HEK293 (cell line): ENCODE measurements at regions not wholly inside any gene's neighbourhood (a gene's known extent, or its start where the extent isn't known, plus 50 kb on each side); places are given as distances from the start of the nearest gene placed in this dataset.

Source experiments
- CTCF ChIA-PET: fragments of 350-600 bp; formaldehyde crosslinking; extraction: SDS; loops from one replicate; lab custom pipeline; 2021; ENCODE audit warnings: antibody characterized with exemption; lab: Yijun Ruan, JAX
- POLR2A ChIA-PET: fragments of 300-600 bp; formaldehyde crosslinking; extraction: SDS; loops from one replicate; lab custom pipeline; 2020; ENCODE audit warnings: antibody characterized with exemption, inconsistent platforms; lab: Yijun Ruan, JAX
- H3K27ac ChIP-seq: fragments of 200-500 bp; sonication (Bioruptor generic); 2 replicates; pipeline ENCODE4 v1.5.1; 2014; ENCODE audit warnings: low read depth, low read length, control low read depth, inconsistent platforms; ENCODE audit errors: extremely low read depth
- H3K36me3 ChIP-seq, 2 experiments: fragments of 200-500 bp in 1 of 2; sonication (Bioruptor generic) in 1 of 2; 1 replicate in 1 of 2; 2 replicates in 1 of 2; pipeline ENCODE4 v1.5.1; 2014 to 2017; ENCODE audit warnings: inconsistent platforms in 2 of 2, low read length in 2 of 2; ENCODE audit not compliant: control insufficient read depth in 2 of 2, insufficient read depth in 1 of 2
- H3K4me1 ChIP-seq: fragments of 200-500 bp; sonication (Bioruptor generic); 2 replicates; pipeline ENCODE4 v1.5.1; 2014; ENCODE audit warnings: mild to moderate bottlenecking, low read length, inconsistent platforms; ENCODE audit not compliant: control insufficient read depth, insufficient read depth
- H3K4me3 ChIP-seq: 2 replicates; pipeline ENCODE4 v1.5.1; 2011; ENCODE audit warnings: low read depth, mild to moderate bottlenecking, control low read depth, low read length, moderate library complexity
- H3K9me3 ChIP-seq: fragments of 200-500 bp; sonication (Bioruptor generic); 2 replicates; pipeline ENCODE4 v1.5.1; 2014; ENCODE audit warnings: low read depth, low read length, inconsistent platforms; ENCODE audit not compliant: control insufficient read depth, insufficient read depth
- BCL11B ChIP-seq: fragments of 450-650 bp; formaldehyde crosslinking; IDR thresholded peaks from 2 replicates; pipeline ENCODE4 v1.5.1; 2016; ENCODE audit warnings: low read depth, missing biosample characterization, missing genetic modification characterization
- KLF1 ChIP-seq: fragments of 450-650 bp; formaldehyde crosslinking; IDR thresholded peaks from 2 replicates; pipeline ENCODE4 v1.5.1; 2016; ENCODE audit warnings: missing biosample characterization, missing genetic modification characterization
- OVOL3 ChIP-seq: fragments of 450-650 bp; formaldehyde crosslinking; IDR thresholded peaks from 2 replicates; pipeline ENCODE4 v1.5.1; 2016; ENCODE audit warnings: missing biosample characterization, missing genetic modification characterization
- ZNF184 ChIP-seq: fragments of 450-650 bp; IDR thresholded peaks from 2 replicates; pipeline ENCODE4 v1.5.1; 2018; ENCODE audit warnings: missing biosample characterization, mild to moderate bottlenecking, missing genetic modification characterization
- ZNF354C ChIP-seq: fragments of 450-650 bp; formaldehyde crosslinking; IDR thresholded peaks from 2 replicates; pipeline ENCODE4 v1.5.1; 2016; ENCODE audit warnings: missing biosample characterization, missing genetic modification characterization, low read depth, borderline replicate concordance
- ZNF394 ChIP-seq: fragments of 450-650 bp; formaldehyde crosslinking; IDR thresholded peaks from 2 replicates; pipeline ENCODE4 v1.5.1; 2016; ENCODE audit warnings: missing biosample characterization, missing genetic modification characterization, mild to moderate bottlenecking, moderate library complexity, borderline replicate concordance
- ZNF423 ChIP-seq: fragments of 450-650 bp; formaldehyde crosslinking; IDR thresholded peaks from 2 replicates; pipeline ENCODE4 v1.5.1; 2016; ENCODE audit warnings: missing biosample characterization, missing genetic modification characterization
- ZNF544 ChIP-seq: fragments of 450-650 bp; formaldehyde crosslinking; IDR thresholded peaks from 2 replicates; pipeline ENCODE4 v1.5.0; 2017; ENCODE audit warnings: missing biosample characterization, missing genetic modification characterization
- ZNF600 ChIP-seq: fragments of 450-650 bp; formaldehyde crosslinking; IDR thresholded peaks from 2 replicates; pipeline ENCODE4 v1.5.1; 2016; ENCODE audit warnings: missing biosample characterization, missing genetic modification characterization
- ZNF747 ChIP-seq: fragments of 450-650 bp; formaldehyde crosslinking; IDR thresholded peaks from 2 replicates; pipeline ENCODE4 v1.5.1; 2016; ENCODE audit warnings: missing biosample characterization, missing genetic modification characterization
- ZNF76 ChIP-seq: fragments of 450-650 bp; formaldehyde crosslinking; IDR thresholded peaks from 2 replicates; pipeline ENCODE4; 2016; ENCODE audit warnings: low read depth, missing biosample characterization, missing genetic modification characterization, borderline replicate concordance
- ZNF785 ChIP-seq: fragments of 450-650 bp; formaldehyde crosslinking; IDR thresholded peaks from 2 replicates; pipeline ENCODE4 v1.5.1; 2016; ENCODE audit warnings: missing biosample characterization, missing genetic modification characterization
- ZXDB ChIP-seq: fragments of 450-650 bp; formaldehyde crosslinking; IDR thresholded peaks from 2 replicates; pipeline ENCODE4 v1.5.1; 2016; ENCODE audit warnings: missing biosample characterization, missing genetic modification characterization
- TF ChIP-seq, protein P1 (sequence below): fragments of 450-650 bp; formaldehyde crosslinking; conservative IDR thresholded peaks from 2 replicates; pipeline ENCODE4 v1.5.1; 2016; ENCODE audit warnings: low read depth, missing biosample characterization, missing genetic modification characterization
- TF ChIP-seq, protein P2 (sequence below): sonication (generic); formaldehyde crosslinking; IDR thresholded peaks from 2 replicates; pipeline ENCODE4 v1.8.1; 2022; ENCODE audit warnings: mild to moderate bottlenecking, moderate library complexity, missing genetic modification reagents
- TF ChIP-seq, protein P3 (sequence below): fragments of 450-650 bp; formaldehyde crosslinking; IDR thresholded peaks from 2 replicates; pipeline ENCODE4 v1.5.1; 2016; ENCODE audit warnings: missing biosample characterization, missing genetic modification characterization, borderline replicate concordance
- TF ChIP-seq, protein P4 (sequence below): fragments of 450-650 bp; formaldehyde crosslinking; IDR thresholded peaks from 2 replicates; pipeline ENCODE4 v1.5.1; 2016; ENCODE audit warnings: missing biosample characterization, missing genetic modification characterization
- TF ChIP-seq, protein P5 (sequence below): fragments of 450-650 bp; formaldehyde crosslinking; IDR thresholded peaks from 2 replicates; pipeline ENCODE4 v1.5.1; 2017; ENCODE audit warnings: missing biosample characterization, missing genetic modification characterization
- TF ChIP-seq, protein P6 (sequence below): fragments of 450-650 bp; formaldehyde crosslinking; IDR thresholded peaks from 2 replicates; pipeline ENCODE4 v1.5.1; 2016; ENCODE audit warnings: missing biosample characterization, missing genetic modification characterization

DNA sequence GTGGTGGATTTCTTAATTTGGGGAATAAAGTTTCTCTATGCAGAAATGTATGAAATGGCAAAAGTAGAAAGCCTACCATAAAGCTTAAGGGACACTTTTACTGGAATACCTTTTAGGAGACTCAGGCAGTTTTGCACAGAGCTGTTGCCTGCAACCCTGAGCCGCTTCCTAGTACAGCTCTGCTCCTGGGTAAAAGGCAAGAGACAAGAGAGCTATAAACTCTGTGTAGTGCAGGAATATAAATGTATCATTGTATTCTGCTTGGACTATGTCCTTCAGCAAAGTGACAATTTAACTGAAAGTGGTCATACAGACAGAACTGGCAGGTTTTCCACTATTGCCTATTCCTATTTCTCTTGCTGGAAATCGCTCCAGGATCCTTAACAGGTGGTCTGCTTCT lies 65.3 kb upstream of the MYOCD start (continued):
- TF ChIP-seq, protein P1, sequence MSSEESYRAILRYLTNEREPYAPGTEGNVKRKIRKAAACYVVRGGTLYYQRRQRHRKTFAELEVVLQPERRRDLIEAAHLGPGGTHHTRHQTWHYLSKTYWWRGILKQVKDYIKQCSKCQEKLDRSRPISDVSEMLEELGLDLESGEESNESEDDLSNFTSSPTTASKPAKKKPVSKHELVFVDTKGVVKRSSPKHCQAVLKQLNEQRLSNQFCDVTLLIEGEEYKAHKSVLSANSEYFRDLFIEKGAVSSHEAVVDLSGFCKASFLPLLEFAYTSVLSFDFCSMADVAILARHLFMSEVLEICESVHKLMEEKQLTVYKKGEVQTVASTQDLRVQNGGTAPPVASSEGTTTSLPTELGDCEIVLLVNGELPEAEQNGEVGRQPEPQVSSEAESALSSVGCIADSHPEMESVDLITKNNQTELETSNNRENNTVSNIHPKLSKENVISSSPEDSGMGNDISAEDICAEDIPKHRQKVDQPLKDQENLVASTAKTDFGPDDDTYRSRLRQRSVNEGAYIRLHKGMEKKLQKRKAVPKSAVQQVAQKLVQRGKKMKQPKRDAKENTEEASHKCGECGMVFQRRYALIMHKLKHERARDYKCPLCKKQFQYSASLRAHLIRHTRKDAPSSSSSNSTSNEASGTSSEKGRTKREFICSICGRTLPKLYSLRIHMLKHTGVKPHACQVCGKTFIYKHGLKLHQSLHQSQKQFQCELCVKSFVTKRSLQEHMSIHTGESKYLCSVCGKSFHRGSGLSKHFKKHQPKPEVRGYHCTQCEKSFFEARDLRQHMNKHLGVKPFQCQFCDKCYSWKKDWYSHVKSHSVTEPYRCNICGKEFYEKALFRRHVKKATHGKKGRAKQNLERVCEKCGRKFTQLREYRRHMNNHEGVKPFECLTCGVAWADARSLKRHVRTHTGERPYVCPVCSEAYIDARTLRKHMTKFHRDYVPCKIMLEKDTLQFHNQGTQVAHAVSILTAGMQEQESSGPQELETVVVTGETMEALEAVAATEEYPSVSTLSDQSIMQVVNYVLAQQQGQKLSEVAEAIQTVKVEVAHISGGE (tag by site-specific recombination) = no peak
- no peak for TF ChIP-seq OVOL3 (tag by site-specific recombination)

DNA sequence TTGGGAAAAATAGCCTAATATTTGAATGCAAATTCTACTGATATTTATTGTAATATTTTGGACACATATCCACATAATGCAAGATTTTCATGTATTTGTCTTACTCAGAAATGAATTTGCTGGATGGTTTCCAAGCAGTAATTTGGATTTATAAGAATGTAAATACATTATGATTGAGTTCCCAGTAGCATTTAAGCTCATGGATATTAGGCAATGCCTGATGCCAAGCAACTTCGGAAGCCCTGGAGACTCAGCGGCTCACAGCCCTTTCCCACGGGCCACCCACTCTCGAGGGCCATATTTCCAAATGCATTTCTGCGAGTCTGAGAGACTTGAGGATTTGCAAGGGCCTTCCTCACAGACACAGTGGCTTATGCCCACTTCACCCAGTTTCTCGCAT lies 62.1 kb upstream of the MYOCD start:
- Histone ChIP-seq H3K27ac (no peak overlapping the region), H3K4me3 (no peak overlapping the region), H3K4me1 (no peaks in the 10 kb centered on the region; the same call in 1 of the 2 replicates), H3K9me3 (no peaks in the 10 kb centered on the region), H3K36me3 (no peaks in the 10 kb centered on the region)
- no peak for TF ChIP-seq ZNF423 (tag by site-specific recombination)
- no peak for TF ChIP-seq ZXDB (tag by site-specific recombination)
- no peak for TF ChIP-seq ZNF600 (tag by site-specific recombination)
- TF ChIP-seq, protein P2, sequence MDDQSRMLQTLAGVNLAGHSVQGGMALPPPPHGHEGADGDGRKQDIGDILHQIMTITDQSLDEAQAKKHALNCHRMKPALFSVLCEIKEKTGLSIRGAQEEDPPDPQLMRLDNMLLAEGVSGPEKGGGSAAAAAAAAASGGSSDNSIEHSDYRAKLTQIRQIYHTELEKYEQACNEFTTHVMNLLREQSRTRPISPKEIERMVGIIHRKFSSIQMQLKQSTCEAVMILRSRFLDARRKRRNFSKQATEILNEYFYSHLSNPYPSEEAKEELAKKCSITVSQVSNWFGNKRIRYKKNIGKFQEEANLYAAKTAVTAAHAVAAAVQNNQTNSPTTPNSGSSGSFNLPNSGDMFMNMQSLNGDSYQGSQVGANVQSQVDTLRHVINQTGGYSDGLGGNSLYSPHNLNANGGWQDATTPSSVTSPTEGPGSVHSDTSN (CRISPR knock-in tag) = no peak
- TF ChIP-seq, protein P3, sequence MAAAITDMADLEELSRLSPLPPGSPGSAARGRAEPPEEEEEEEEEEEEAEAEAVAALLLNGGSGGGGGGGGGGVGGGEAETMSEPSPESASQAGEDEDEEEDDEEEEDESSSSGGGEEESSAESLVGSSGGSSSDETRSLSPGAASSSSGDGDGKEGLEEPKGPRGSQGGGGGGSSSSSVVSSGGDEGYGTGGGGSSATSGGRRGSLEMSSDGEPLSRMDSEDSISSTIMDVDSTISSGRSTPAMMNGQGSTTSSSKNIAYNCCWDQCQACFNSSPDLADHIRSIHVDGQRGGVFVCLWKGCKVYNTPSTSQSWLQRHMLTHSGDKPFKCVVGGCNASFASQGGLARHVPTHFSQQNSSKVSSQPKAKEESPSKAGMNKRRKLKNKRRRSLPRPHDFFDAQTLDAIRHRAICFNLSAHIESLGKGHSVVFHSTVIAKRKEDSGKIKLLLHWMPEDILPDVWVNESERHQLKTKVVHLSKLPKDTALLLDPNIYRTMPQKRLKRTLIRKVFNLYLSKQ (tag by site-specific recombination) = no peak
- CTCF ChIA-PET = no interaction called here
- POLR2A ChIA-PET = no interaction called here

DNA sequence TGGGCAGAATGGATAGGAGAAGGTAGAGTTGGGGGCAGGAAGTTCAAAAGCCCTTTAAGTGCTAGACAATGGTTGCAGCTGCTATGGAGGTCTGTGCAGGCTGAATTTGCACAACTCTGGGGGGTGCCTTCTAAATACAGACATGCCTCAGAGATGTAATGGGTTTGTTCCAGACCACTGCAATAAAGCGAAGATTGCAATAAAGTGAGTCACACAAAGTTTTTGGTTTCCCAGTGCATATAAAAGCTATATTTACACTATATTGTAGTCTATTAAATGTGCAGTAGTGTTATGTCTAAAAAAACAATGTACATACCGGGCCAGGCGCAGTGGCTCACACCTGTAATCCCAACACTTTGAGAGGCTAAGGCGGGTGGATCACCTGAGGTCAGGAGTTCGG lies 60.5 kb upstream of the MYOCD start:
- Histone ChIP-seq H3K4me3 (no peak overlapping the region), H3K9me3 (no peaks in the 10 kb centered on the region), H3K27ac (no peak overlapping the region), H3K4me1 (no peaks in the 10 kb centered on the region), H3K36me3 (no peaks in the 10 kb centered on the region)
- TF ChIP-seq, protein P4, sequence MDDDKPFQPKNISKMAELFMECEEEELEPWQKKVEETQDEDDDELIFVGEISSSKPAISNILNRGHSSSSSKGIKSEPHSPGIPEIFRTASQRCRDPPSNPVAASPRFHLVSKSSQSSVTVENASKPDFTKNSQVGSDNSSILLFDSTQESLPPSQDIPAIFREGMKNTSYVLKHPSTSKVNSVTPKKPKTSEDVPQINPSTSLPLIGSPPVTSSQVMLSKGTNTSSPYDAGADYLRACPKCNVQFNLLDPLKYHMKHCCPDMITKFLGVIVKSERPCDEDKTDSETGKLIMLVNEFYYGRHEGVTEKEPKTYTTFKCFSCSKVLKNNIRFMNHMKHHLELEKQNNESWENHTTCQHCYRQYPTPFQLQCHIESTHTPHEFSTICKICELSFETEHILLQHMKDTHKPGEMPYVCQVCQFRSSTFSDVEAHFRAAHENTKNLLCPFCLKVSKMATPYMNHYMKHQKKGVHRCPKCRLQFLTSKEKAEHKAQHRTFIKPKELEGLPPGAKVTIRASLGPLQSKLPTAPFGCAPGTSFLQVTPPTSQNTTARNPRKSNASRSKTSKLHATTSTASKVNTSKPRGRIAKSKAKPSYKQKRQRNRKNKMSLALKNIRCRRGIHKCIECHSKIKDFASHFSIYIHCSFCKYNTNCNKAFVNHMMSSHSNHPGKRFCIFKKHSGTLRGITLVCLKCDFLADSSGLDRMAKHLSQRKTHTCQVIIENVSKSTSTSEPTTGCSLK (tag by site-specific recombination) = no peak
- TF ChIP-seq ZNF785 (no peak), ZNF354C (no peak), ZNF544 (tag by site-specific recombination) (no peak), ZNF184 (no peak), ZNF394 (tag by site-specific recombination) (no peak), KLF1 (tag by site-specific recombination) (no peak), ZNF747 (tag by site-specific recombination) (no peak), BCL11B (tag by site-specific recombination) (no peak), ZNF76 (tag by site-specific recombination) (no peak)
- TF ChIP-seq, protein P5, sequence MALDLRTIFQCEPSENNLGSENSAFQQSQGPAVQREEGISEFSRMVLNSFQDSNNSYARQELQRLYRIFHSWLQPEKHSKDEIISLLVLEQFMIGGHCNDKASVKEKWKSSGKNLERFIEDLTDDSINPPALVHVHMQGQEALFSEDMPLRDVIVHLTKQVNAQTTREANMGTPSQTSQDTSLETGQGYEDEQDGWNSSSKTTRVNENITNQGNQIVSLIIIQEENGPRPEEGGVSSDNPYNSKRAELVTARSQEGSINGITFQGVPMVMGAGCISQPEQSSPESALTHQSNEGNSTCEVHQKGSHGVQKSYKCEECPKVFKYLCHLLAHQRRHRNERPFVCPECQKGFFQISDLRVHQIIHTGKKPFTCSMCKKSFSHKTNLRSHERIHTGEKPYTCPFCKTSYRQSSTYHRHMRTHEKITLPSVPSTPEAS (tag by site-specific recombination) = no peak
- TF ChIP-seq, protein P6, sequence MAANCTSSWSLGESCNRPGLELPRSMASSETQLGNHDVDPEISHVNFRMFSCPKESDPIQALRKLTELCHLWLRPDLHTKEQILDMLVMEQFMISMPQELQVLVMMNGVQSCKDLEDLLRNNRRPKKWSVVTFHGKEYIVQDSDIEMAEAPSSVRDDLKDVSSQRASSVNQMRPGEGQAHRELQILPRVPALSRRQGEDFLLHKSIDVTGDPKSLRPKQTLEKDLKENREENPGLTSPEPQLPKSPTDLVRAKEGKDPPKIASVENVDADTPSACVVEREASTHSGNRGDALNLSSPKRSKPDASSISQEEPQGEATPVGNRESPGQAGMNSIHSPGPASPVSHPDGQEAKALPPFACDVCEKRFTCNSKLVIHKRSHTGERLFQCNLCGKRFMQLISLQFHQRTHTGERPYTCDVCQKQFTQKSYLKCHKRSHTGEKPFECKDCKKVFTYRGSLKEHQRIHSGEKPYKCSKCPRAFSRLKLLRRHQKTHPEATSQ (tag by site-specific recombination) = no peak
- ChIA-PET POLR2A (no interaction called here), CTCF (no interaction called here)
